Liver (tissue), 7 donors: ENCODE measurements at regions not wholly inside any gene's neighbourhood (a gene's known extent, or its start where the extent isn't known, plus 50 kb on each side); places are given as distances from the start of the nearest gene placed in this dataset.

Experiments used
- DNase-seq: peaks from one replicate; pipeline ENCODE4 v3.0.0-alpha.2; 2017; ENCODE audit warnings: low spot score
- H3K27ac ChIP-seq, 2 donors: one replicate each; pipeline ENCODE4 v1.7.0; 2013; ENCODE audit warnings: inconsistent platforms in 2 of 2, low read length in 2 of 2, control low read depth in 1 of 2, low read depth in 1 of 2, mild to moderate bottlenecking in 1 of 2
- H3K27me3 ChIP-seq, 4 donors: one replicate each; pipeline versions ENCODE4 v1.6.1 to v1.7.0; 2013; ENCODE audit warnings: low read length in 3 of 4, inconsistent platforms in 1 of 4, mild to moderate bottlenecking in 1 of 4, moderate library complexity in 1 of 4; ENCODE audit not compliant: control insufficient read depth in 4 of 4, insufficient read depth in 4 of 4
- H3K36me3 ChIP-seq, 4 donors: one replicate each; pipeline versions ENCODE4 v1.6.1 to v1.7.0; 2013; ENCODE audit warnings: low read length in 3 of 4, mild to moderate bottlenecking in 3 of 4, low read depth in 1 of 4, moderate library complexity in 1 of 4; ENCODE audit not compliant: control insufficient read depth in 4 of 4, insufficient read depth in 3 of 4
- H3K4me1 ChIP-seq, 4 donors: one replicate each; pipeline versions ENCODE4 v1.6.1 to v1.7.0; 2013; ENCODE audit warnings: low read length in 3 of 4, mild to moderate bottlenecking in 3 of 4, moderate library complexity in 1 of 4; ENCODE audit not compliant: control insufficient read depth in 4 of 4, insufficient read depth in 4 of 4
- H3K4me3 ChIP-seq, 3 donors: one replicate each; pipeline versions ENCODE4 v1.6.1 to v1.7.0; 2013; ENCODE audit warnings: low read length in 3 of 3, control low read depth in 1 of 3, low read depth in 1 of 3, mild to moderate bottlenecking in 1 of 3
- H3K9ac ChIP-seq, 2 donors: one replicate each; pipeline ENCODE4 v1.7.0; 2013; ENCODE audit warnings: low read length in 2 of 2, mild to moderate bottlenecking in 2 of 2, moderate library complexity in 2 of 2, control low read depth in 1 of 2, low read depth in 1 of 2
- H3K9me3 ChIP-seq, 4 donors: one replicate each; pipeline versions ENCODE4 v1.6.1 to v1.7.0; 2013; ENCODE audit warnings: low read length in 3 of 4; ENCODE audit not compliant: control insufficient read depth in 4 of 4
- ATF3 ChIP-seq: IDR thresholded peaks from 2 replicates; pipeline ENCODE4 v1.6.1; 2016; ENCODE audit warnings: antibody characterized with exemption
- EGR1 ChIP-seq, 2 donors: IDR thresholded peaks; 2 replicates each; pipeline ENCODE4 v1.6.1; 2016 to 2018; ENCODE audit warnings: antibody characterized with exemption in 2 of 2, low read depth in 2 of 2
- FOXA1 ChIP-seq: IDR thresholded peaks from 2 replicates; pipeline ENCODE4 v1.6.1; 2016; ENCODE audit warnings: antibody characterized with exemption
- GABPA ChIP-seq, 2 donors: IDR thresholded peaks in 1 of 2; conservative IDR thresholded peaks in 1 of 2; 2 replicates each; pipeline ENCODE4 v1.6.1; 2016; ENCODE audit warnings: antibody characterized with exemption in 2 of 2, mild to moderate bottlenecking in 1 of 2, moderate library complexity in 1 of 2
- HNF4G ChIP-seq: IDR thresholded peaks from 2 replicates; pipeline ENCODE4 v1.6.1; 2016; ENCODE audit warnings: antibody characterized with exemption
- JUND ChIP-seq, 2 donors: IDR thresholded peaks; 2 replicates each; pipeline ENCODE4 v1.6.1; 2016; ENCODE audit warnings: antibody characterized with exemption in 2 of 2
- MAX ChIP-seq: IDR thresholded peaks from 2 replicates; pipeline ENCODE4 v1.6.1; 2016; ENCODE audit warnings: antibody characterized with exemption
- NR2F2 ChIP-seq: IDR thresholded peaks from 2 replicates; pipeline ENCODE4 v1.6.1; 2016; ENCODE audit warnings: antibody characterized with exemption
- RAD21 ChIP-seq, 2 donors: IDR thresholded peaks; 2 replicates each; pipeline ENCODE4 v1.6.1; 2016; ENCODE audit warnings: antibody characterized with exemption in 2 of 2, mild to moderate bottlenecking in 2 of 2
- REST ChIP-seq: IDR thresholded peaks from 2 replicates; pipeline ENCODE4 v1.6.1; 2016; ENCODE audit warnings: antibody characterized with exemption, mild to moderate bottlenecking
- SP1 ChIP-seq: IDR thresholded peaks from 2 replicates; pipeline ENCODE4 v1.6.1; 2018; ENCODE audit warnings: antibody characterized with exemption, mild to moderate bottlenecking
- YY1 ChIP-seq: IDR thresholded peaks from 2 replicates; pipeline ENCODE4 v1.6.1; 2016; ENCODE audit warnings: antibody characterized with exemption, mild to moderate bottlenecking
- ZBTB33 ChIP-seq: IDR thresholded peaks from 2 replicates; pipeline ENCODE4 v1.6.1; 2016; ENCODE audit warnings: antibody characterized with exemption
- WGBS: extraction: QIAGEN DNeasy Blood & Tissue Kit; methylation state at CpG from one replicate; pipeline ENCODE4 v1.1.7; 2013; 5-methylcytosine and 5-hydroxymethylcytosine counted together
- donor health status: healthy.
- donor health status: healthy.
- donor health status: healthy.
- donor health status: healthy.

GRCh38 chr11:33420959-33421566 lies 163.9 kb downstream of the HIPK3 start:
- DNase-seq: no peak
- H3K9me3 ChIP-seq: no peaks in the 10 kb centered on the region
- H3K27me3 ChIP-seq: no peaks in the 10 kb centered on the region
- no peak overlapping the region for H3K4me3 ChIP-seq
- no peak overlapping the region for H3K9ac ChIP-seq
- H3K36me3 ChIP-seq: no peaks in the 10 kb centered on the region
- TF ChIP-seq SP1 (no peak), FOXA1 (no peak), ATF3 (no peak), EGR1 (IDR thresholded peaks at IDR 0.05; ENCODE audit: low read depth in 2 of 2) (no peak)
- H3K4me1 ChIP-seq: no peaks in the 10 kb centered on the region
- WGBS: 75% methylated on average over 4 of the region's 4 CpGs
- H3K27ac ChIP-seq: no peak overlapping the region

GRCh38 chr11:33419924-33420323 lies 162.7 kb downstream of the HIPK3 start:
- no peak for DNase-seq

More at GRCh38 chr11:33419924-33420323, 162.7 kb downstream of the HIPK3 start:
- Histone ChIP-seq H3K4me1 (no peaks in the 10 kb centered on the region), H3K27ac (no peak overlapping the region), H3K9ac (no peak overlapping the region), H3K27me3 (peaks cover 0 to 6% (median 0%) of the 10 kb centered on the region in 4 donors), H3K36me3 (no peaks in the 10 kb centered on the region), H3K9me3 (no peaks in the 10 kb centered on the region), H3K4me3 (no peak overlapping the region)
- TF ChIP-seq YY1 (no peak), REST (no peak), HNF4G (no peak), ZBTB33 (no peak), GABPA (IDR thresholded peaks at IDR 0.05 in 1 of 2, conservative IDR thresholded peaks at IDR 0.05 in 1 of 2) (no peak), SP1 (no peak), EGR1 (IDR thresholded peaks at IDR 0.05; ENCODE audit: low read depth in 2 of 2) (no peak), NR2F2 (no peak), JUND (IDR thresholded peaks at IDR 0.05) (no peak), MAX (no peak), FOXA1 (no peak), RAD21 (IDR thresholded peaks at IDR 0.05) (no peak), ATF3 (no peak)
- WGBS: 83% methylated on average over 4 of the region's 4 CpGs
